Mesodermal cell (in vitro differentiated cells): ENCODE measurements at regions not wholly inside any gene's neighbourhood (a gene's known extent, or its start where the extent isn't known, plus 50 kb on each side); places are given as distances from the start of the nearest gene placed in this dataset.
"Not testable (repeated sequence)": the region's sequence is repeated elsewhere in the genome, so short reads cannot be mapped to it uniquely, and the experiment has no call there.

Source experiments
- H3K27ac ChIP-seq: 2 replicates; pipeline ENCODE4 v1.7.0; 2013; ENCODE audit warnings: mild to moderate bottlenecking, low read depth, low read length, moderate library complexity; ENCODE audit not compliant: severe bottlenecking
- H3K36me3 ChIP-seq: 2 replicates; pipeline ENCODE4 v1.7.1; 2013; ENCODE audit warnings: mild to moderate bottlenecking, low read length, moderate library complexity; ENCODE audit not compliant: control insufficient read depth, insufficient read depth
- H3K4me1 ChIP-seq: one replicate; pipeline ENCODE4 v1.7.1; 2013; ENCODE audit warnings: mild to moderate bottlenecking, low read length; ENCODE audit not compliant: insufficient read depth, control insufficient read depth, poor library complexity, severe bottlenecking
- H3K4me3 ChIP-seq: 2 replicates; pipeline ENCODE4 v1.7.0; 2013; ENCODE audit warnings: low read length, control low read depth, mild to moderate bottlenecking; ENCODE audit not compliant: insufficient read depth, poor library complexity, severe bottlenecking; ENCODE audit errors: extremely low read depth
- H3K9me3 ChIP-seq: 2 replicates; pipeline ENCODE4 v1.7.1; 2013; ENCODE audit warnings: mild to moderate bottlenecking, low read length, moderate library complexity; ENCODE audit not compliant: control insufficient read depth
- WGBS, 2 experiments: methylation state at CpG; one replicate each; pipeline ENCODE4 v1.1.5; 2013; ENCODE audit warnings: missing lambda C conversion rate in 2 of 2; ENCODE audit not compliant: insufficient coverage in 2 of 2; 5-methylcytosine and 5-hydroxymethylcytosine counted together

- H3K4me3 ChIP-seq, H3K9me3 ChIP-seq, H3K27ac ChIP-seq, H3K4me1 ChIP-seq, H3K36me3 ChIP-seq: not testable (repeated sequence)
- WGBS, 2 experiments, result no CpG with 5 or more reads among the region's 10 CpGs
Measured at GRCh38 chr2:87414795-87415570, 332.9 kb upstream of the PLGLB2 start.

- not testable (repeated sequence) for H3K27ac ChIP-seq, H3K4me1 ChIP-seq, H3K9me3 ChIP-seq, H3K36me3 ChIP-seq, H3K4me3 ChIP-seq
- 0 to 18% methylated on average over 1 of the region's 1 CpG for WGBS, 2 experiments
Measured at GRCh38 chr2:87415586-87416265, 332.2 kb upstream of the PLGLB2 start.

GRCh38 chr2:87416266-87416592 is 331.7 kb upstream of the PLGLB2 start:
- not testable (repeated sequence) for H3K9me3 ChIP-seq, H3K27ac ChIP-seq, H3K4me3 ChIP-seq, H3K36me3 ChIP-seq, H3K4me1 ChIP-seq
- 71 to 75% methylated on average over 1 of the region's 1 CpG for WGBS, 2 experiments

GRCh38 chr2:87417147-87417546 is 330.7 kb upstream of the PLGLB2 start:
- not testable (repeated sequence) for H3K36me3 ChIP-seq, H3K4me1 ChIP-seq, H3K4me3 ChIP-seq, H3K27ac ChIP-seq, H3K9me3 ChIP-seq
- WGBS, 2 experiments, result no CpG with 5 or more reads among the region's 6 CpGs

GRCh38 chr2:87417742-87418567 is 329.9 kb upstream of the PLGLB2 start:
- not testable (repeated sequence) for H3K4me1 ChIP-seq, H3K27ac ChIP-seq, H3K9me3 ChIP-seq, H3K36me3 ChIP-seq, H3K4me3 ChIP-seq
- no CpG with 5 or more reads among the region's 3 CpGs for WGBS, 2 experiments

DNA sequence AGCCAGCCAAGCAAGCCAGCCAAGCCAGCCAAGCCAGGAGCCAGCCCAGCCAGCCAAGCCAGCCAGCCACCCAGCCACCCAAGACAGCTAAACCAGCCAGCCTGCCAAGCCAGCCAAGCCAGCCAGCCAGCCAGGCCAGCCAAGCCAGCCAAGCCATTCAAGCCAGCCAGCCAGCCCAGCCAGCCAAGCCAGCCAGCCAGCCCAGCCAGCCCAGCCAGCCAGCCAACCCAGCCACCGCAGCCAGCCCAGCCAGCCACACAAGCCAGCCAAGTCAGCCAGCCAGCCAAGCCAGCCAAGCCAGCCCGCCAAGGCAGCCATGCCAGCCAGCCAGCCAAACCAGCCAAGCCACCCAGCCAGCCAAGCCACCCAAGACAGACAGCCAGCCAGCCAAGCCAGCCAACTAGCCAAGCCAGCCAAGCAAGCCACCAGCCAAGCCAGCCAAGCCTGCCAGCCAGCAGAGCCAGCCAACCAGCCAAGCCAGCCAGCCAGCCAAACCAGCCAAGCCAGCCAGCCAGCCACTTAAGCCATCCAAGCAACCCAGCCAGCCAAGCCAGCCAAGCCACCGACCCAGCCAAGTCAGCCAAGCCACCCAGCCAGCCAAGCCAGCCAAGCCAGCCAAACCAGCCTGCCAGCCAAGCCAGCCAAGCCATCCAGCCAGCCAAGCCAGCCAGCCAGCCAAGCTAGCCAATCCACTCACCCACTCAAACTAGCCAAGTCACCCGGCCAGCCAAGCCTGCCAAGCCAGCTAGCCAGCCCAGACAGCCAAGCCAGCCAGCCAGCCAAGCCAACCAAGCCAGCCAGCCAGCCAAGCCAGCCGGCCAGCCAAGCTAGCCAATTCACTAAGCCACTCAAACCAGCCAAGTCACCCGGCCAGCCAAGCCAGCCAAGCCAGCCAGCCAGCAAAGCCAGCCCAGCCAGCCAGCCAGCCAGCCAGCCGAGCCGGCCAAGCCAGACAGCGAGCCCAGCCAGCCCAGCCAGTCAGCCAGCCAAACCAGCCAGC is 328.8 kb upstream of the PLGLB2 start:
- not testable (repeated sequence) for H3K4me3 ChIP-seq, H3K36me3 ChIP-seq, H3K4me1 ChIP-seq, H3K9me3 ChIP-seq, H3K27ac ChIP-seq
- 83 to 86% methylated on average over 2 of the region's 9 CpGs for WGBS, 2 experiments

DNA sequence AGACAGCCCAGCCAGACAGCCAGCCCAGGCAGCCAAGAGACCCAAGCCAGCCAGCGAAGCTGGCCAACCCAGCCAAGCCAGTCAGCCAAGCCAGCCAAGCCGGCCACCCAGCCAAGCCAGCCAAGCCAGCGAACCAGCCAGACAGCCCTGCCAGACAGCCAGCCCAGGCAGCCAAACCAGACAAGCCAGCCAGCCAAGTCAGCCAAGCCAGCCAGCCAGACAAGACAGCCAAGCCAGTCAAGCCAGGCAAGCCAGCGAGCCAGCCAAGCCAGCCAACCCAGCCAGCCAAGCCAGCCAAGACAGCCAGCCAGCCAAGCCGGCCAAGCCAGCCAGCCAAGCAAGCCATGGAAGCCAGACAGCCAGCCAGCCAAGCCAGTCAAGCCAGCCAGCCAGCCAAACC is 327.9 kb upstream of the PLGLB2 start:
- not testable (repeated sequence) for H3K4me1 ChIP-seq, H3K27ac ChIP-seq, H3K4me3 ChIP-seq, H3K9me3 ChIP-seq, H3K36me3 ChIP-seq
- no CpG with 5 or more reads among the region's 5 CpGs for WGBS, 2 experiments

GRCh38 chr2:87420954-87421353 is 326.9 kb upstream of the PLGLB2 start:
- H3K9me3 ChIP-seq, result not testable (repeated sequence)
- no CpG with 5 or more reads among the region's 4 CpGs for WGBS, 2 experiments

GRCh38 chr2:87423796-87424762 is 323.8 kb upstream of the PLGLB2 start:
- not testable (repeated sequence) for H3K27ac ChIP-seq, H3K36me3 ChIP-seq, H3K4me1 ChIP-seq, H3K9me3 ChIP-seq, H3K4me3 ChIP-seq
- 85 to 87% methylated on average over 2 to 3 of the region's 7 CpGs for WGBS, 2 experiments

More at GRCh38 chr2:87420954-87421353, 326.9 kb upstream of the PLGLB2 start:
- not testable (repeated sequence) for H3K27ac ChIP-seq, H3K36me3 ChIP-seq, H3K4me3 ChIP-seq, H3K4me1 ChIP-seq
